H9 (cell line): ENCODE measurements at regions not wholly inside any gene's neighbourhood (a gene's known extent, or its start where the extent isn't known, plus 50 kb on each side); places are given as distances from the start of the nearest gene placed in this dataset.

Experiments used
- DNase-seq: peaks from one replicate; pipeline ENCODE4 v3.0.0-alpha.2; 2017
- H2AFZ ChIP-seq: one replicate; pipeline ENCODE4 v1.6.1; 2013; ENCODE audit warnings: mild to moderate bottlenecking, low read length, control low read depth, moderate library complexity
- H2AK5ac ChIP-seq: 2 replicates; pipeline ENCODE4 v1.6.1; 2013; ENCODE audit warnings: low read length, control low read depth, mixed read lengths; ENCODE audit not compliant: insufficient read length
- H2BK120ac ChIP-seq: one replicate; pipeline ENCODE4 v1.6.1; 2013; ENCODE audit warnings: low read depth, mild to moderate bottlenecking, low read length, control low read depth, inconsistent platforms; ENCODE audit not compliant: poor library complexity, severe bottlenecking
- H2BK12ac ChIP-seq: 2 replicates; pipeline ENCODE4 v1.6.1; 2013; ENCODE audit warnings: low read length, control low read depth, mixed read lengths, low read depth; ENCODE audit not compliant: insufficient read length
- H2BK15ac ChIP-seq: 2 replicates; pipeline ENCODE4 v1.6.1; 2013; ENCODE audit warnings: low read depth, low read length, control low read depth
- H2BK20ac ChIP-seq: one replicate; pipeline ENCODE4 v1.6.1; 2013; ENCODE audit warnings: low read depth, mild to moderate bottlenecking, low read length, control low read depth, inconsistent platforms; ENCODE audit not compliant: poor library complexity, severe bottlenecking
- H2BK5ac ChIP-seq: 2 replicates; pipeline ENCODE4 v1.6.1; 2013; ENCODE audit warnings: low read length, control low read depth, mixed read lengths; ENCODE audit not compliant: insufficient read length
- H3K14ac ChIP-seq: 2 replicates; pipeline ENCODE4 v1.6.1; 2013; ENCODE audit warnings: low read length, control low read depth; ENCODE audit not compliant: insufficient read depth
- H3K18ac ChIP-seq: 2 replicates; pipeline ENCODE4 v1.6.1; 2013; ENCODE audit warnings: low read depth, mild to moderate bottlenecking, mixed read lengths, low read length, control low read depth; ENCODE audit not compliant: insufficient read length
- H3K23ac ChIP-seq: 2 replicates; pipeline ENCODE4 v1.6.1; 2013; ENCODE audit warnings: low read length, control low read depth, mixed read lengths, low read depth; ENCODE audit not compliant: insufficient read length
- H3K23me2 ChIP-seq: 2 replicates; pipeline ENCODE4 v1.6.1; 2013; ENCODE audit warnings: low read depth, mild to moderate bottlenecking, mixed read lengths, low read length, control low read depth; ENCODE audit not compliant: insufficient read length, poor library complexity, severe bottlenecking
- H3K27ac ChIP-seq: 2 replicates; pipeline ENCODE4 v1.5.1; 2013; ENCODE audit warnings: low read length, control low read depth, mixed read lengths, low read depth; ENCODE audit not compliant: insufficient read length
- H3K27me3 ChIP-seq: 2 replicates; pipeline ENCODE4 v1.6.1; 2013; ENCODE audit warnings: low read length, control low read depth, inconsistent platforms; ENCODE audit not compliant: insufficient read depth
- H3K4ac ChIP-seq: 2 replicates; pipeline ENCODE4 v1.6.1; 2013; ENCODE audit warnings: low read depth, mild to moderate bottlenecking, control low read depth, inconsistent platforms, low read length, moderate library complexity
- H3K4me1 ChIP-seq: 2 replicates; pipeline ENCODE4 v1.6.1; 2013; ENCODE audit warnings: low read length, control low read depth, inconsistent platforms; ENCODE audit not compliant: insufficient read depth
- H3K4me2 ChIP-seq: 2 replicates; pipeline ENCODE4 v1.6.1; 2013; ENCODE audit warnings: low read length, control low read depth, mixed read lengths; ENCODE audit not compliant: insufficient read length, insufficient read depth
- H3K56ac ChIP-seq: 2 replicates; pipeline ENCODE4 v1.6.1; 2013; ENCODE audit warnings: low read depth, mild to moderate bottlenecking, mixed read lengths, low read length, control low read depth; ENCODE audit not compliant: insufficient read length
- H3K79me1 ChIP-seq: 2 replicates; pipeline ENCODE4 v1.6.1; 2013; ENCODE audit warnings: low read depth, mild to moderate bottlenecking, moderate library complexity, low read length, control low read depth, inconsistent platforms; ENCODE audit not compliant: insufficient read depth, poor library complexity, severe bottlenecking
- H3K79me2 ChIP-seq: 2 replicates; pipeline ENCODE4 v1.6.1; 2013; ENCODE audit warnings: low read length, control low read depth, inconsistent platforms; ENCODE audit not compliant: insufficient read depth
- H3K9ac ChIP-seq: 2 replicates; pipeline ENCODE4 v1.6.1; 2013; ENCODE audit warnings: low read length, control low read depth, mixed read lengths; ENCODE audit not compliant: insufficient read length; ENCODE audit errors: extremely low read depth
- H3K9me3 ChIP-seq: one replicate; pipeline ENCODE4 v1.6.1; 2013; ENCODE audit warnings: low read depth, low read length, inconsistent platforms; ENCODE audit not compliant: control insufficient read depth
- H3T11ph ChIP-seq: one replicate; pipeline ENCODE4 v1.6.1; 2013; ENCODE audit warnings: mild to moderate bottlenecking, low read length, control low read depth, inconsistent platforms
- H4K20me1 ChIP-seq: one replicate; pipeline ENCODE4 v1.6.1; 2013; ENCODE audit not compliant: control insufficient read depth, insufficient read length, insufficient read depth
- H4K5ac ChIP-seq: 2 replicates; pipeline ENCODE4 v1.6.1; 2013; ENCODE audit warnings: low read depth, mild to moderate bottlenecking, mixed read lengths, low read length, control low read depth; ENCODE audit not compliant: insufficient read length
- H4K8ac ChIP-seq: replicated peaks from 2 replicates; pipeline ENCODE4 v1.6.1; 2013; ENCODE audit warnings: low read length, control low read depth, mixed read lengths, low read depth; ENCODE audit not compliant: insufficient read length
- H4K91ac ChIP-seq: 2 replicates; pipeline ENCODE4 v1.6.1; 2013; ENCODE audit warnings: low read depth, mild to moderate bottlenecking, moderate library complexity, mixed read lengths, low read length, control low read depth; ENCODE audit not compliant: insufficient read length
- H3K27ac Mint-ChIP-seq, 3 experiments: 2 replicates in 2 of 3; 3 replicates in 1 of 3; pipeline ENCODE4 v1.8.0; 2020 to 2021; ENCODE audit warnings: mixed read lengths in 3 of 3, mild to moderate bottlenecking in 1 of 3, moderate library complexity in 1 of 3
- H3K27me3 Mint-ChIP-seq: 2 replicates; pipeline ENCODE4 v1.8.0; 2021; ENCODE audit warnings: low read depth, mild to moderate bottlenecking, moderate library complexity, mixed read lengths
- H3K36me3 Mint-ChIP-seq, 3 experiments: 2 replicates in 2 of 3; 3 replicates in 1 of 3; pipeline ENCODE4 v1.8.0; 2020 to 2021; ENCODE audit warnings: low read depth in 3 of 3, mixed read lengths in 3 of 3; ENCODE audit not compliant: insufficient read depth in 1 of 3
- H3K4me1 Mint-ChIP-seq, 2 experiments: 2 replicates each; pipeline ENCODE4 v1.8.0; 2020; ENCODE audit warnings: mixed read lengths in 2 of 2
- H3K4me3 Mint-ChIP-seq, 2 experiments: 2 replicates in 1 of 2; 3 replicates in 1 of 2; pipeline ENCODE4 v1.8.0; 2020 to 2021; ENCODE audit warnings: mild to moderate bottlenecking in 2 of 2, mixed read lengths in 2 of 2, moderate library complexity in 1 of 2
- H3K9me3 Mint-ChIP-seq, 2 experiments: 2 replicates in 1 of 2; 3 replicates in 1 of 2; pipeline ENCODE4 v1.8.0; 2020; ENCODE audit warnings: mild to moderate bottlenecking in 2 of 2, mixed read lengths in 2 of 2, moderate library complexity in 1 of 2
- CTCF ChIP-seq: fragments of 200-600 bp; sonication (generic); conservative IDR thresholded peaks from 3 replicates; pipeline ENCODE4 v1.8.0; 2021; ENCODE audit warnings: antibody characterized with exemption, mild to moderate bottlenecking
- WGBS: extraction: QIAGEN DNeasy Blood & Tissue Kit; methylation state at CpG from one replicate; pipeline ENCODE4 v1.1.7; 2013; ENCODE audit warnings: missing lambda C conversion rate, low lambda C conversion rate, mixed read lengths; ENCODE audit not compliant: insufficient read length; ENCODE audit errors: extremely low coverage; 5-methylcytosine and 5-hydroxymethylcytosine counted together

GRCh38 chrX:131633285-131633917 is 89.5 kb downstream of the OR13H1 start:
- no peak overlapping the region for H2BK20ac ChIP-seq
- no peak overlapping the region for H3K27ac ChIP-seq
- no peak overlapping the region for H3T11ph ChIP-seq
- WGBS, result no CpG with 5 or more reads among the region's 13 CpGs
- H4K5ac ChIP-seq, result no peak overlapping the region
- H3K18ac ChIP-seq, result no peak overlapping the region
- no peak overlapping the region for H3K4me3 Mint-ChIP-seq
- peaks cover 11% of the 10 kb centered on the region for H3K27me3 Mint-ChIP-seq
- no peaks in the 10 kb centered on the region for H3K4me1 Mint-ChIP-seq
- H3K56ac ChIP-seq, result no peak overlapping the region
- no peak overlapping the region for H3K4ac ChIP-seq
- no peak overlapping the region for H3K9ac ChIP-seq
- no peak overlapping the region for H2AK5ac ChIP-seq
- H3K27ac Mint-ChIP-seq, result no peak overlapping the region
- H2BK120ac ChIP-seq, result no peak overlapping the region
- H3K27me3 ChIP-seq, result no peaks in the 10 kb centered on the region
- no peak overlapping the region for H2BK12ac ChIP-seq
- no peaks in the 10 kb centered on the region for H3K79me1 ChIP-seq
- DNase-seq, result peak; percentile 60
- H2BK5ac ChIP-seq, result no peak overlapping the region
- H3K4me2 ChIP-seq, result no peak overlapping the region
- no peaks in the 10 kb centered on the region for H3K4me1 ChIP-seq
- no peak overlapping the region for H3K23ac ChIP-seq
- no peak overlapping the region for H3K14ac ChIP-seq
- no peaks in the 10 kb centered on the region for H3K36me3 Mint-ChIP-seq
- H4K20me1 ChIP-seq, result no peaks in the 10 kb centered on the region
- H3K79me2 ChIP-seq, result no peaks in the 10 kb centered on the region
- no peak overlapping the region for H4K91ac ChIP-seq
- H3K9me3 Mint-ChIP-seq, result no peaks in the 10 kb centered on the region; a peak in 2 of 5 replicates
- no peak overlapping the region for H4K8ac ChIP-seq
- H2BK15ac ChIP-seq, result no peak overlapping the region
- no peak overlapping the region for H2AFZ ChIP-seq
- H3K23me2 ChIP-seq, result no peaks in the 10 kb centered on the region
- TF ChIP-seq CTCF, result peak; percentile 95
- no peaks in the 10 kb centered on the region for H3K9me3 ChIP-seq
